AG09309 (cell line): ENCODE measurements at regions not wholly inside any gene's neighbourhood (a gene's known extent, or its start where the extent isn't known, plus 50 kb on each side); places are given as distances from the start of the nearest gene placed in this dataset.
A peak's percentile ranks its signal among the peaks of the same experiment; 100 is the strongest.

Experiments
- DNase-seq: peaks from one replicate; pipeline ENCODE4 v3.0.0-alpha.2; 2010; ENCODE audit warnings: low read depth
- H3K4me3 ChIP-seq: 2 replicates; pipeline ENCODE4 v1.5.1; 2011; ENCODE audit warnings: mild to moderate bottlenecking, low read depth, low read length, moderate library complexity; ENCODE audit not compliant: control insufficient read depth
- CTCF ChIP-seq: IDR thresholded peaks from 2 replicates; pipeline ENCODE4 v1.5.1; 2011; ENCODE audit warnings: mild to moderate bottlenecking, low read depth, low read length, inconsistent platforms; ENCODE audit not compliant: insufficient read depth, control insufficient read depth; ENCODE audit errors: missing control alignments

GRCh38 chr6:145360865-145361264 lies 374.5 kb downstream of the EPM2A start:
- H3K4me3 ChIP-seq: no peak overlapping the region
- TF ChIP-seq CTCF: no peak
- DNase-seq: no peak

GRCh38 chr6:145367149-145367548 lies 368.2 kb downstream of the EPM2A start:
- TF ChIP-seq CTCF: no peak
- no peak overlapping the region for H3K4me3 ChIP-seq
- DNase-seq: no peak

GRCh38 chr6:145368075-145368474 lies 367.2 kb downstream of the EPM2A start:
- no peak overlapping the region for H3K4me3 ChIP-seq
- no peak for TF ChIP-seq CTCF
- no peak for DNase-seq

- DNase-seq: no peak
- no peak for TF ChIP-seq CTCF
- no peak overlapping the region for H3K4me3 ChIP-seq
These were observed 364.8 kb downstream of the EPM2A start for GRCh38 chr6:145370559-145370958.

GRCh38 chr6:145372671-145373151 lies 362.6 kb downstream of the EPM2A start:
- DNase-seq: peak; percentile 10
- no peak for TF ChIP-seq CTCF
- H3K4me3 ChIP-seq: no peak overlapping the region; the same call in 1 of the 2 replicates

- no peak for DNase-seq
These were observed 361.5 kb downstream of the EPM2A start for GRCh38 chr6:145373826-145374225.

More at GRCh38 chr6:145373826-145374225, 361.5 kb downstream of the EPM2A start:
- TF ChIP-seq CTCF: no peak
- H3K4me3 ChIP-seq: no peak overlapping the region
